ENCODE measurements at regions not wholly inside any gene's neighbourhood (a gene's known extent, or its start where the extent isn't known, plus 50 kb on each side); places are given as distances from the start of the nearest gene placed in this dataset.

DNA sequence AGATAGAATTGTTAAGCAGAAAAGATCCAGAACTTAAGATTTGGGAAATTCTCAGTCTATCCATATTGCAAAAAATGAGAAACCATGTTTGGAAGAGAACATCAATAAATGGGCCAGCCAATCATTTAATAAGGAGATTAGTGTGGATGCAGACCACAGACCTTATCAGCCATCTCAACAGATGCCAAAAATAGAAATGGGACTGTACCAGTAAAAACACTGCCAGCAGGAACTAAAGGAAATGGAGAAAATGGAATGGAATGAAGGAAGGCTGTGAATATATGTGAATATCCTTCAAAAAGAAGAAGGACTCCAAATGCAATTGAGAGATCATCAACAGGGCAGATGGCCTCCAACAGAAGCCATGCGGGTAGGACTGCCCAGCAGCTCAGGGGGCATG lies 52.7 kb upstream of the ZNF618 start:
- H3K9me3 ChIP-seq: no peaks in the 10 kb centered on the region
- no peak overlapping the region for H3K4me3 ChIP-seq
- H3K36me3 ChIP-seq: no peaks in the 10 kb centered on the region
- no peaks in the 10 kb centered on the region for H3K27me3 ChIP-seq
- no peak for DNase-seq
- no peak for TF ChIP-seq POLR2A (IDR thresholded peaks at IDR 0.05)
- TF ChIP-seq CTCF (IDR thresholded peaks at IDR 0.05): no peak
- no peak overlapping the region for H3K27ac ChIP-seq
- H3K4me1 ChIP-seq: no peaks in the 10 kb centered on the region
